ENCODE measurements at regions not wholly inside any gene's neighbourhood (a gene's known extent, or its start where the extent isn't known, plus 50 kb on each side); places are given as distances from the start of the nearest gene placed in this dataset.

GRCh38 chr18:6679201-6679600 is 50.3 kb upstream of the ARHGAP28 start:
- TF ChIP-seq EZH2 (IDR thresholded peaks at IDR 0.05; ENCODE audit: borderline replicate concordance, low read length) = no peak
- no peak for TF ChIP-seq CTCF (IDR thresholded peaks at IDR 0.05; ENCODE audit: low read length)
- H3K4me1 ChIP-seq (ENCODE audit: insufficient read depth, low read length, severe bottlenecking) = no peaks in the 10 kb centered on the region
- H3K27me3 ChIP-seq (ENCODE audit: insufficient read depth, low read length) = no peaks in the 10 kb centered on the region; the same call in 1 of the 2 replicates
- no peak overlapping the region for H3K9ac ChIP-seq (ENCODE audit: low read length)
- H3K4me3 ChIP-seq (ENCODE audit: low read depth, low read length, poor library complexity, severe bottlenecking) = no peak overlapping the region
- H3K27ac ChIP-seq (ENCODE audit: low read depth, low read length, poor library complexity, severe bottlenecking) = no peak overlapping the region
- no peaks in the 10 kb centered on the region for H3K36me3 ChIP-seq (ENCODE audit: insufficient read depth, low read length)
- H2AFZ ChIP-seq (ENCODE audit: low read length) = no peak overlapping the region
- H4K20me1 ChIP-seq (ENCODE audit: insufficient read depth, low read length) = no peaks in the 10 kb centered on the region
- H3F3A ChIP-seq (ENCODE audit: insufficient read depth, low read length) = no peaks in the 10 kb centered on the region
- H3K4me2 ChIP-seq (ENCODE audit: low read length) = no peak overlapping the region
- no peaks in the 10 kb centered on the region for H3K79me2 ChIP-seq (ENCODE audit: insufficient read depth, low read length)
- H3K9me3 ChIP-seq (ENCODE audit: low read length) = no peaks in the 10 kb centered on the region
- H3K9me2 ChIP-seq (ENCODE audit: low read depth, low read length) = no peaks in the 10 kb centered on the region

Data from OCI-LY1 (cell line).